ENCODE measurements at regions not wholly inside any gene's neighbourhood (a gene's known extent, or its start where the extent isn't known, plus 50 kb on each side); places are given as distances from the start of the nearest gene placed in this dataset.

- TF ChIP-seq PBX3 (IDR thresholded peaks at IDR 0.05): no peak
- TF ChIP-seq TAF1 (IDR thresholded peaks at IDR 0.05; ENCODE audit: borderline replicate concordance, low read depth, low read length): no peak
- no peak for TF ChIP-seq CTCF (IDR thresholded peaks at IDR 0.05)
- TF ChIP-seq EP300 (IDR thresholded peaks at IDR 0.05; ENCODE audit: borderline replicate concordance in 1 of 2, low read depth in 1 of 2, low read length in 1 of 2): no peak
- TF ChIP-seq FOXM1 (IDR thresholded peaks at IDR 0.05; ENCODE audit: low read depth): no peak
- TF ChIP-seq REST (IDR thresholded peaks at IDR 0.05; ENCODE audit: low read depth, low read length): no peak
- TF ChIP-seq YY1 (IDR thresholded peaks at IDR 0.05; ENCODE audit: low read depth): no peak
- TF ChIP-seq JUND (IDR thresholded peaks at IDR 0.05): no peak
- TF ChIP-seq GABPA (IDR thresholded peaks at IDR 0.05; ENCODE audit: low read depth): no peak
- no peak for TF ChIP-seq CHD2 (IDR thresholded peaks at IDR 0.05; ENCODE audit: low read length, partially characterized antibody)
- Histone ChIP-seq H3K4me1 (ENCODE audit: control insufficient read depth in 1 of 2, insufficient read depth in 2 of 2, low read depth in 1 of 2, low read length in 1 of 2) (peaks cover 0 to 3% of the 10 kb centered on the region in 2 experiments; a peak in 1 of 4 replicates), H3K36me3 (replicated peaks in 1 of 2; ENCODE audit: control insufficient read depth in 1 of 2, insufficient read depth in 2 of 2, low read length in 1 of 2) (no peaks in the 10 kb centered on the region), H3K9me2 (no peaks in the 10 kb centered on the region), H3K27ac (ENCODE audit: low read depth in 2 of 2, low read length in 1 of 2) (no peak overlapping the region), H3K9ac (no peak overlapping the region), H3K79me2 (ENCODE audit: insufficient read depth) (no peaks in the 10 kb centered on the region), H3K27me3 (ENCODE audit: insufficient read depth) (no peaks in the 10 kb centered on the region), H3F3A (replicated peaks; ENCODE audit: insufficient read depth) (no peaks in the 10 kb centered on the region), H4K20me1 (ENCODE audit: insufficient read depth) (no peaks in the 10 kb centered on the region), H3K9me3 (no peaks in the 10 kb centered on the region), H2AFZ (ENCODE audit: low read depth) (no peak overlapping the region), H3K4me3 (ENCODE audit: low read depth in 2 of 2, low read length in 1 of 2) (no peak overlapping the region), H3K4me2 (no peak overlapping the region)
- WGBS (ENCODE audit: low lambda C conversion rate): 92% methylated on average over 14 of the region's 14 CpGs
- ChIA-PET CTCF (no interaction called here), POLR2A (no interaction called here)
- DNase-seq: no peak
These were observed 213.6 kb downstream of the KLF6 start for GRCh38 chr10:3571310-3571825.

- ChIA-PET CTCF (no interaction called here), POLR2A (no interaction called here)
- Histone ChIP-seq H3K36me3 (replicated peaks in 1 of 2; ENCODE audit: control insufficient read depth in 1 of 2, insufficient read depth in 2 of 2, low read length in 1 of 2) (no peaks in the 10 kb centered on the region), H3K9me3 (no peaks in the 10 kb centered on the region), H3K27ac (ENCODE audit: low read depth in 2 of 2, low read length in 1 of 2) (no peak overlapping the region), H3K4me3 (ENCODE audit: low read depth in 2 of 2, low read length in 1 of 2) (no peak overlapping the region), H4K20me1 (ENCODE audit: insufficient read depth) (no peaks in the 10 kb centered on the region), H3K9ac (no peak overlapping the region), H3K4me2 (no peak overlapping the region), H3K4me1 (ENCODE audit: control insufficient read depth in 1 of 2, insufficient read depth in 2 of 2, low read depth in 1 of 2, low read length in 1 of 2) (peaks cover 0 to 3% of the 10 kb centered on the region in 2 experiments; a peak in 1 of 4 replicates), H3K79me2 (ENCODE audit: insufficient read depth) (no peaks in the 10 kb centered on the region), H3F3A (replicated peaks; ENCODE audit: insufficient read depth) (no peaks in the 10 kb centered on the region), H3K9me2 (no peaks in the 10 kb centered on the region), H3K27me3 (ENCODE audit: insufficient read depth) (no peaks in the 10 kb centered on the region), H2AFZ (ENCODE audit: low read depth) (no peak overlapping the region)
- 83% methylated on average over 5 of the region's 9 CpGs for WGBS (ENCODE audit: low lambda C conversion rate)
- DNase-seq: no peak
- TF ChIP-seq CHD2 (IDR thresholded peaks at IDR 0.05; ENCODE audit: low read length, partially characterized antibody) (no peak), MEF2A (IDR thresholded peaks at IDR 0.05; ENCODE audit: borderline replicate concordance, low read depth) (no peak), YY1 (IDR thresholded peaks at IDR 0.05; ENCODE audit: low read depth) (no peak), EZH2phosphoT487 (IDR thresholded peaks at IDR 0.05; ENCODE audit: borderline replicate concordance, low read depth) (no peak), ELF1 (IDR thresholded peaks at IDR 0.05) (no peak), RFX5 (IDR thresholded peaks at IDR 0.05; ENCODE audit: low read length) (no peak), USF2 (IDR thresholded peaks at IDR 0.05; ENCODE audit: borderline replicate concordance, low read depth, low read length) (no peak), TCF12 (IDR thresholded peaks at IDR 0.05) (no peak), REST (IDR thresholded peaks at IDR 0.05; ENCODE audit: low read depth, low read length) (no peak)
These were observed 214.1 kb downstream of the KLF6 start for GRCh38 chr10:3570855-3571266.

Measured in SK-N-SH (cell line).